HepG2 (cell line): ENCODE measurements at regions not wholly inside any gene's neighbourhood (a gene's known extent, or its start where the extent isn't known, plus 50 kb on each side); places are given as distances from the start of the nearest gene placed in this dataset.

ENCODE experiments used
- ATAC-seq: fragments of 200-7000 bp; cut with Tn5 transposase; 3 replicates; pipeline ENCODE4 v1.9.1; 2020; ENCODE audit warnings: mild to moderate bottlenecking, moderate library complexity
- BruUV-seq: library from RNA; stranded (reverse); fragments of 400-500 nt; replicated peaks from 2 replicates; lab custom pipeline; 2021; lab: Mats Ljungman, UMichigan
- CTCF ChIA-PET: fragments of 300-600 bp; formaldehyde crosslinking; extraction: SDS; loops from one replicate; lab custom pipeline; 2021; ENCODE audit warnings: low total read pairs, inconsistent platforms, low intra/inter-chr PET ratio; lab: Yijun Ruan, JAX
- POLR2A ChIA-PET: fragments of 350-600 bp; sonication (Branson Sonifier 250); formaldehyde crosslinking; loops from one replicate; lab custom pipeline; 2020; ENCODE audit warnings: antibody characterized with exemption, inconsistent platforms; lab: Yijun Ruan, JAX
- DNase-seq: peaks from one replicate; pipeline ENCODE4 v3.0.0-alpha.2; 2015; ENCODE audit warnings: low spot score
- FAIRE-seq: peaks from 3 replicates; lab custom pipeline; 2011; peaks lifted over from hg19 to GRCh38; lab: Jason Lieb, UNC
- H2AFZ ChIP-seq: one replicate; pipeline ENCODE4 v1.6.1; 2011; ENCODE audit warnings: low read length, inconsistent platforms
- H3K27ac ChIP-seq: fragments of 300-600 bp; 3 replicates; pipeline ENCODE4 v1.8.0; 2011; ENCODE audit warnings: mixed run types, mild to moderate bottlenecking, mixed read lengths, low read length, inconsistent platforms; ENCODE audit not compliant: insufficient read depth; ENCODE audit errors: extremely low read length
- H3K27me3 ChIP-seq, 2 experiments: fragments of 200-600 bp in 1 of 2; 2 replicates in 1 of 2; 3 replicates in 1 of 2; pipeline versions ENCODE4 v1.6.0 to v1.8.0; 2011; ENCODE audit warnings: low read length in 2 of 2, mild to moderate bottlenecking in 2 of 2, moderate library complexity in 2 of 2, inconsistent platforms in 1 of 2; ENCODE audit not compliant: insufficient read depth in 2 of 2, control insufficient read depth in 1 of 2
- H3K36me3 ChIP-seq, 2 experiments: fragments of 200-600 bp in 1 of 2; replicated peaks in 1 of 2; 2 replicates in 1 of 2; 3 replicates in 1 of 2; pipeline versions ENCODE4 v1.5.1 to v1.8.0; 2011; ENCODE audit warnings: low read length in 2 of 2, inconsistent platforms in 1 of 2; ENCODE audit not compliant: insufficient read depth in 2 of 2, control insufficient read depth in 1 of 2
- H3K4me1 ChIP-seq: 2 replicates; pipeline ENCODE4 v1.5.1; 2012; ENCODE audit warnings: low read length, inconsistent platforms; ENCODE audit not compliant: insufficient read depth
- H3K4me2 ChIP-seq: 2 replicates; pipeline ENCODE4 v1.6.0; 2011; ENCODE audit warnings: low read depth, low read length, inconsistent platforms
- H3K4me3 ChIP-seq, 3 experiments: fragments of 200-600 bp in 1 of 3; sonication (generic), shearing (Covaris generic) in 1 of 3; replicated peaks in 1 of 3; 2 replicates each; pipeline ENCODE4 v1.5.1; 2011 to 2016; ENCODE audit warnings: low read length in 3 of 3, inconsistent platforms in 2 of 3, low read depth in 2 of 3, mild to moderate bottlenecking in 2 of 3, control low read depth in 1 of 3, mixed read lengths in 1 of 3; ENCODE audit not compliant: insufficient read depth in 1 of 3
- H3K79me2 ChIP-seq: one replicate; pipeline ENCODE4 v1.6.1; 2011; ENCODE audit warnings: low read length, inconsistent platforms; ENCODE audit not compliant: insufficient read depth
- H3K9ac ChIP-seq: 2 replicates; pipeline ENCODE4 v1.6.0; 2011; ENCODE audit warnings: mild to moderate bottlenecking, low read depth, low read length, inconsistent platforms; ENCODE audit not compliant: insufficient read depth
- H3K9me3 ChIP-seq: 2 replicates; pipeline ENCODE4 v1.5.1; 2012; ENCODE audit warnings: mild to moderate bottlenecking, low read length
- H4K20me1 ChIP-seq: 2 replicates; pipeline ENCODE4 v1.6.0; 2011; ENCODE audit warnings: inconsistent platforms, mild to moderate bottlenecking, low read length, moderate library complexity; ENCODE audit not compliant: insufficient read depth
- FOXO4 ChIP-seq: sonication (generic); formaldehyde crosslinking; conservative IDR thresholded peaks from 2 replicates; pipeline ENCODE4 v1.8.1; 2023; ENCODE audit warnings: missing genetic modification reagents
- NCOA5 ChIP-seq: sonication (generic); formaldehyde crosslinking; IDR thresholded peaks from 2 replicates; pipeline ENCODE4 v1.4.0; 2020; ENCODE audit warnings: missing genetic modification reagents
- NFKB2 ChIP-seq: sonication (generic); formaldehyde crosslinking; IDR thresholded peaks from 2 replicates; pipeline ENCODE4 v1.4.0; 2020; ENCODE audit warnings: missing genetic modification reagents, borderline replicate concordance
- NKX3-1 ChIP-seq: sonication (generic); formaldehyde crosslinking; IDR thresholded peaks from 2 replicates; pipeline ENCODE4 v1.5.0; 2020; ENCODE audit warnings: missing genetic modification reagents
- NR2F1 ChIP-seq, 2 experiments: fragments of 450-650 bp in 1 of 2; formaldehyde crosslinking in 1 of 2; IDR thresholded peaks; 2 replicates each; pipeline versions ENCODE4 v1.5.0 to v1.6.1; 2016 to 2020; ENCODE audit warnings: mild to moderate bottlenecking in 1 of 2, missing compliant biosample characterization in 1 of 2, missing genetic modification reagents in 1 of 2, moderate library complexity in 1 of 2
- RORA ChIP-seq: sonication (generic); formaldehyde crosslinking; IDR thresholded peaks from 2 replicates; pipeline ENCODE4 v1.5.0; 2020; ENCODE audit warnings: mild to moderate bottlenecking, missing genetic modification reagents, moderate library complexity
- SNRNP70 ChIP-seq: fragments of 200-400 bp; formaldehyde crosslinking; IDR thresholded peaks from 2 replicates; pipeline ENCODE4 v1.6.1; 2017; ENCODE audit warnings: mild to moderate bottlenecking, low read depth, low read length, moderate library complexity
- SSRP1 ChIP-seq: IDR thresholded peaks from 2 replicates; pipeline ENCODE4 v1.6.1; 2016; ENCODE audit warnings: control low read depth
- ZBTB1 ChIP-seq: sonication (generic); formaldehyde crosslinking; IDR thresholded peaks from 2 replicates; pipeline ENCODE4 v1.4.0; 2020; ENCODE audit warnings: missing genetic modification reagents, borderline replicate concordance
- ZBTB21 ChIP-seq: sonication (generic); formaldehyde crosslinking; IDR thresholded peaks from 2 replicates; pipeline ENCODE4 v1.4.0; 2020; ENCODE audit warnings: missing genetic modification reagents
- ZFP37 ChIP-seq: sonication (generic); formaldehyde crosslinking; IDR thresholded peaks from 2 replicates; pipeline ENCODE4 v1.4.0; 2020; ENCODE audit warnings: missing genetic modification reagents, borderline replicate concordance
- ZNF614 ChIP-seq: IDR thresholded peaks from 2 replicates; pipeline ENCODE4 v1.6.1; 2018; ENCODE audit warnings: missing biosample characterization, missing genetic modification reagents, inconsistent platforms, borderline replicate concordance
- ZSCAN9 ChIP-seq: IDR thresholded peaks from 2 replicates; pipeline ENCODE4 v1.6.1; 2016; ENCODE audit warnings: borderline replicate concordance
- WGBS: methylation state at CpG from one replicate; pipeline ENCODE4 v1.1.6; 2017; ENCODE audit warnings: low lambda C conversion rate; 5-methylcytosine and 5-hydroxymethylcytosine counted together
- in situ Hi-C: cut with HindIII; loops from 2 replicates; pipeline ENCODE4 v1.10.0; 2017; ENCODE audit warnings: low pct_unique_long_range_greater_than_20kb; ENCODE audit not compliant: extremely low pct_ligation_motif_present
- intact Hi-C: fragments of 100-400 bp; cut with micrococcal nuclease; formaldehyde crosslinking; loops from one replicate; pipeline ENCODE4 v1.10.0; 2022; ENCODE audit not compliant: unreplicated experiment
- TF ChIP-seq, protein P1 (sequence below): sonication (generic); formaldehyde crosslinking; IDR thresholded peaks from 2 replicates; pipeline ENCODE4 v1.4.0; 2020; ENCODE audit warnings: missing genetic modification reagents

DNA sequence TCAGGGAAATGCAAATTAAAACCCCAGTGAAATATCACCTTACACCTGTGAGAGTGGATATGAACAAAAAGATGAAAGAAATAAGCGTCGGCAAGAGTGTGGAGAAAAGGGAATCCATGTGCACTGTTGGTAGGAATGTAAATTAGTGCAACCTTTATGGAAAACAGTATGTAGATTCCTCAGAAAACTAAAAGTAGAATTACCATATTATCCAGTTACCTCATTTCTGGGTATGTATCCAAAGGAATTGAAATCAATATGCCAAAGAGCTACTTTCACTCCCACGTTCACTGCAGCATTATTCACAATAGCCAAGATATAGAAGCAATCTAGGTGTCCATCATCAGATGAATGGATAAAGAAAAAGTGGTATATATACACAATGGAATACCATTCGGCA is 246.0 kb upstream of the ARHGAP20 start (continued):
- TF ChIP-seq NFKB2 (CRISPR knock-in tag) (no peak), NCOA5 (CRISPR knock-in tag) (no peak), SSRP1 (CRISPR knock-in tag) (no peak), ZBTB1 (CRISPR knock-in tag) (no peak), SNRNP70 (no peak), ZFP37 (CRISPR knock-in tag) (no peak), ZBTB21 (CRISPR knock-in tag) (no peak), NR2F1 (CRISPR knock-in tag; IDR thresholded peaks at IDR 0.05) (no peak)
- TF ChIP-seq, protein P1, sequence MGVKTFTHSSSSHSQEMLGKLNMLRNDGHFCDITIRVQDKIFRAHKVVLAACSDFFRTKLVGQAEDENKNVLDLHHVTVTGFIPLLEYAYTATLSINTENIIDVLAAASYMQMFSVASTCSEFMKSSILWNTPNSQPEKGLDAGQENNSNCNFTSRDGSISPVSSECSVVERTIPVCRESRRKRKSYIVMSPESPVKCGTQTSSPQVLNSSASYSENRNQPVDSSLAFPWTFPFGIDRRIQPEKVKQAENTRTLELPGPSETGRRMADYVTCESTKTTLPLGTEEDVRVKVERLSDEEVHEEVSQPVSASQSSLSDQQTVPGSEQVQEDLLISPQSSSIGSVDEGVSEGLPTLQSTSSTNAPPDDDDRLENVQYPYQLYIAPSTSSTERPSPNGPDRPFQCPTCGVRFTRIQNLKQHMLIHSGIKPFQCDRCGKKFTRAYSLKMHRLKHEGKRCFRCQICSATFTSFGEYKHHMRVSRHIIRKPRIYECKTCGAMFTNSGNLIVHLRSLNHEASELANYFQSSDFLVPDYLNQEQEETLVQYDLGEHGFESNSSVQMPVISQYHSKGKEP (CRISPR knock-in tag), result no peak

DNA sequence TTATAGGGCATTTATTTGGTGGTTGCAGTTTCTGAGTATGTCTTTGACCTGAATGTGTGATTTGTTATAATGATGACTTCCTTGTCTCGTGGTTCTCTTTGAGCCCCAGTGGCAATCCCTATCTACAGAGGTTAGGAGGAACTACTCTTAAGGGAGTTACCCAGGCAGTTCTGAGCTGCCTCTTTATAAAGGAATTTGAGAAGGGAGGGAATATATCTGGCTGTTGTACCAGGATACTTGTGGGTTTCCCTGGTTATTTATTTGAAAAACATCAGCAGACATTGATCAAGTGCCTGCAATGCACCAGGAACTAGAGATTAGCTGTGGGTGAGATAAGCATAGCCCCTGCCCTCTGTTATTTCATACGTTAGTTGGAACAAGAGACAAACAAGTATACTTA is 243.5 kb upstream of the ARHGAP20 start:
- POLR2A ChIA-PET, result no interaction called here
- H3K79me2 ChIP-seq, result no peaks in the 10 kb centered on the region
- H3K27ac ChIP-seq, result no peak overlapping the region
- H3K4me1 ChIP-seq, result no peaks in the 10 kb centered on the region; the same call in 1 of the 2 replicates
- no peaks in the 10 kb centered on the region for H3K9me3 ChIP-seq
- ATAC-seq (no peak), FAIRE-seq (no peak), DNase-seq (no peak)
- no peaks in the 10 kb centered on the region for H3K36me3 ChIP-seq
- H3K4me3 ChIP-seq, result no peak overlapping the region
- WGBS, result 2% methylated on average over 2 of the region's 2 CpGs
- no peak overlapping the region for H3K9ac ChIP-seq
- TF ChIP-seq FOXO4 (CRISPR knock-in tag) (no peak), ZNF614 (CRISPR knock-in tag) (no peak), NKX3-1 (CRISPR knock-in tag) (no peak), ZSCAN9 (CRISPR knock-in tag) (no peak), RORA (CRISPR knock-in tag) (no peak)
- H3K27me3 ChIP-seq, result peaks cover 0 to 14% of the 10 kb centered on the region in 2 experiments; a peak in 3 of 5 replicates
- in situ Hi-C loops (no loop called here), intact Hi-C loops (no loop called here)
- CTCF ChIA-PET, result no interaction called here
- no peak overlapping the region for H3K4me2 ChIP-seq
- H2AFZ ChIP-seq, result no peak overlapping the region
- no peaks in the 10 kb centered on the region for H4K20me1 ChIP-seq
- no TSS peak for BruUV-seq
